HG03108 (cell line): ENCODE measurements at regions not wholly inside any gene's neighbourhood (a gene's known extent, or its start where the extent isn't known, plus 50 kb on each side); places are given as distances from the start of the nearest gene placed in this dataset.

Experiments used
- ATAC-seq: cut with Tn5 transposase; IDR thresholded peaks from one replicate; pipeline ENCODE4 v1.9.1; 2021; ENCODE audit warnings: moderate library complexity; ENCODE audit not compliant: unreplicated experiment

DNA sequence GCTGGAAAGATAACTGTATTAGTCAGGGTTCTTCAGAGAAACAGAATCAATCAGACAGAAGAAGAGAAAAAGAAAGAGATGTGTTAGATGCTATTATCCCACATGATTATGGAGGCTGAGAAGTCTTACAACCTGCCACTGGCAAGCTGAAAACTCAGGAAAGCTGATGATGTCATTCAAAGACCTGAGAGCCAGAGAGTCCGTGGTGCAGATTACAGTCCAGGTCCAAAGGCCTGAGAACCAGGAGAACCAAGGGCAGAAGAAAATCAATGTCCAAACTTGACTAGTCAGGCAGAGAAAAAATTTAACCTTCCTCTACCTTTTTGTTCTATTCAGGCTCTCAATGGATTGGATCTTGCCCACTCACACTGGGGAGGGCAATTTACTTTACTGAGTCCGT is 172.5 kb downstream of the QDPR start:
- no peak for ATAC-seq

DNA sequence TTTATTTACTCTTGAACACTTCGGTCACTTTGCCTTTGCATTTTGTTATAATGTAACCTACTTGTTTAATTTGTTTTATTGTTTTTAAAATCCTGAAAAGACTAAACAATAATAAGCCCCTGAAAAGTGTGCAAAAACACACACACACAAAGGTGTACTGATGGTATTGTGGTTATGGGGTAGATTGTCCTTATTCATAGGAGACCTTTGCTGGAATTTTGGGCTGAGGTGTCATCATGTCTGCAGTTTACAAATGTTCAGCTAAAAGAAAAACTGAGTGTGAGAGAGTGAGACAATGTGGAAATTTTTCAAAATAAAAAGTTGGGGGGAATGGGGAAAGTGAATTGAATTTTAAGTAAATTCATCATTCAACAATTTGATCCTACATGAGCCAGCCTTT is 174.9 kb downstream of the QDPR start:
- ATAC-seq, result peak; percentile 8

DNA sequence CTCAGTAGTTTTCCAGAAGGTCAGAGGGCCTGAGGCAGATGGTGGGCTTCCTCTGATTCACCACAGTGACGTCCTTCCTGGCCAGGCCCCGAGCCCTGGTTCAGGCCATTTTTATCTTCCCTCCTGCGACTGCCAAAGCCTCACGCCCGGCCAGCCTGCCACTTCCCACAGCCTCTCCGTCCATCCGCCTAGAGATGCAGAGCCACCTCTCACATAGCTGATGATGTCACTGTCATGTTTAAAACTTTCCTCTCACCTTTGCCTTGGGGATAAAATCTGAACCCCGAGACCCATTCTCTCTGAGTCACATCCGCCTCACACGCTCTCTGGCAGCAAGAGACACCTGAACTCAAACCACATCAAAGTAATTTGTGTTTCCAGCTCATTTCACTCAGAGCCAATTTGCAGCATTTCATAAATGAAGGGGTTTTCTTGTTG is 175.3 kb downstream of the QDPR start:
- peak; percentile 87 for ATAC-seq

DNA sequence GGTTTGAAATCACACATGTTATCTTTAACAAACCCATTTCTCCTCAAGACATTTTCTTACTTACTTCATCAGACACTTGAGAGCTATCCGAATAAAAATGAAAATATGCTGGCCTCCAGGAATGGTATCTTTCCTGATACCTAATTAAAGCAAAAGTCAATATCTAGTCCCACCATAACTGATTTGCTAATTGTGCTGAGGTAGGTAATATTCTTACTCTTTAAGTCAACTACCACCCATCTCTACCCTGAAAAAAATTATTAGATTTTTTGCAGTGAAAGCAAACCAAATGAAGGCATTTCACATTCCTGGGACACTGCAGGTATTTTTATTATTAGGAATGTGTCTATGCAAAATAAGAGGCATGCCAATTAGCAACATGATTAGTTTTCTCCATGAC is 175.8 kb downstream of the QDPR start:
- no peak for ATAC-seq

DNA sequence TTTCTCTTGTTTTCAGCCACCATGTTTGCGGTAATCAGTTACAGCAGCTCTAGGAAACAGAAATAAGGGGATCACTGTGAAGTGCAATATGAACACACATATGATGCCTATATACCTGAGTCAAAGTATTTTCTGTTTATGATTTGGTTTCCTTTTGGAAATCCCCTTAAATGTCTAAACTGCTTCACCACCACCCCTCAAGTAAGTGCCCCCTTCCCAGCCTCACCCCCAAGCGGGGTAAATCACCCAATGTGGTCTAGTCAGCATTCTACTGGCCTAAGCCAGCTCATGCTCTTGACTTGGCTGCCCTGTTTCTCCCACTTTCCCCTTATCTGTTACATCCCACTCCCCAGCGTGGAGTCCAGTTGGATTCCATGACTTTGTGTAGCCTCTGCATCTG is 176.5 kb downstream of the QDPR start:
- ATAC-seq, result no peak

GRCh38 chr4:17332478-17332877 is 179.4 kb downstream of the QDPR start:
- ATAC-seq, result no peak

DNA sequence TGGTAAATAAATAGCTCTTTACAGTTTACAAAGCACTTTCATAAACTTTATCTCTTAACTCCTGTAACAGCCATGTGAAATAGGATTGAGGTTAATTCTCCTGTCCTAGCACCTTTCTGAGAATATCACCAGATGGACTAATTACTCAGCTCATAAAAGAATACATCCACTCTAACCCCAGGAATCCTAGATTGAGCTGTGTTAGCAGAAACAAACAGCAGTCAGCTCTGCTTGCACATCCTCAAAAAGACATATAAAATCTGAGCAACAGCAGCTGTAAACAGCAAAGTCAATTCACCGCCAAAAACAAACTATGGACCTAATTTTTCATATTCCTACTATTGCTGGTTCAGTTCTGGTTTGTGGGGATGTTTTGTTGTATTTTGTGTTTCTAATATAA is 182.8 kb downstream of the QDPR start:
- no peak for ATAC-seq

GRCh38 chr4:17328141-17328815 is 183.6 kb downstream of the QDPR start:
- no peak for ATAC-seq

- ATAC-seq, result no peak
Observed at GRCh38 chr4:17327591-17327990, 184.3 kb downstream of the QDPR start.

- ATAC-seq, result no peak
Observed at GRCh38 chr4:17326756-17327155, 185.1 kb downstream of the QDPR start.

DNA sequence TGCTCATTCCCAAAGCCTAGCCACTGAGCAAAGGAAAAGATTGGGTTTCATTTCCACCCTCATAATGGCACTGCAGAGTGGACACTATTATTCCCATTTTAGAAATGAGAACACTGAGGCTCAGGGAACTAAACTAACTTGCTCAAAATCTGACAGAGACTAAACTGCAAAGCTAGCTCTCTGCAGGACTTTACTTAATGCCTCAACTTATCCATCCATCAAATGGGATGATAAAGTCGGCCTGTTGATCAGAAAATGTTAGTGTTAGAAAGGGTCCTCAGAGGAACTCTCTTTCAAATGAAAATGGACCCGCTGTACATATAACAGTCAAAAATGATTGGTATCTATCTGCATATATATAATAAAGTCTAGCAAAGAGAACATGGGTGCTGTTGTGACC is 186.8 kb downstream of the QDPR start:
- no peak for ATAC-seq

DNA sequence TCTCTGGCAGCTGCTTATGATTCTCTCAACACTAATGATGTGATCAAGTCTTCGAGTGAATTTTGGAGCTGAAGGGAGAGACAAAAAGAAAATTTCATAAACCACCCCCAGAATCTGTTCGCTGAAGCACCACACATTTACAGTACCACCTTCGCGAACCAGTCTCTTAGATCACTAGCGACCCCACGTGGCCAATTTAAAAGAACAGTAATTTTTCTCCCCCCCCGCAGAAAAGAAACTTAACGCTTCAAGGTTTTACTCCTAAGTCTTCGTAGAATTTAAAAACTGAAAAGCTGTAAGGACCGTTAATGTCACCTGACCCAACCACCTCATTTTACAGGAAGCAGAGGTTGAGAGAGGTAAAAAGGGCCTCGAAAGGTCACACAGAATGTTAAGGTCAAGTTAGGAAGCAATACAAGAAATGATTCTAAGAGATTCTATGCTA is 187.5 kb downstream of the QDPR start:
- ATAC-seq, result no peak

GRCh38 chr4:17323554-17324385 is 188.1 kb downstream of the QDPR start:
- no peak for ATAC-seq

DNA sequence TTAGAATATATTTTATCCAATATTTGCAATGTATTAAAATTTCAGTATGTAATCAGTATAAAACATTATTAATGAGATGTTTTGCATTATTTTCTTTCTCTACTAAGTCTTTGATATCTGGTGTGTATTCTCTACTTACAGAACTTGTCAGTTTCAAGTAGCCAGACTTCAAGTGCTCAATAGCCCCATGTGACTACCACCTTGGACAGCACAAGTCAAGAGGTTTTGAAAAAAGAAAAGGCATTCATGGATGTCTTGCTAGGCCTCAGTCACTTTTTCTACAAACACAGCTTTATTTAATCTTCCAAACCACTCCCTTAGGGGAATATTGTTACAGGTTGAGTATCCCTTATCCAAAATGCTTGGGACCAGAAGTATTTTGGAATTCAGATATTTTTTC is 189.4 kb downstream of the QDPR start:
- no peak for ATAC-seq

DNA sequence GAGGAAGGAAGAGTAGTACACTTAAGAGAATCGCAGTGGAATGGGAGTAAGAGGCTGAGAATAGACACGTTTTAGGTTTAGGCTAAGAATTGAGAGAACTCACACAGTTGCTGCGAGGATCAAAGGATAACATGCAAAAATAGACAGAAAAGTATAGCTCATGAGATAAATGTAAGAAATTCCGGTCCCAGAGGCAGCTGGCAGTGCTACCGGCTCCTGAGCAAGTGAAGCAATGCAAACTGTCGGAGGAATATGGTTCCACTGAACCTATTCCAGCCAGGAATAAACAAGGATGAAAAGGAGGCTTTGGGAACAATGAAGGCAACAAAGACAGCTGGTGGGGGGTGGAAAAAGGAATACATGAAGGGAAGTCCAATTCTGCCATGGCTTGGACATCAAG is 191.8 kb downstream of the QDPR start:
- ATAC-seq, result no peak

- no peak for ATAC-seq
Observed at GRCh38 chr4:17317526-17317925, 194.4 kb downstream of the QDPR start.

- no peak for ATAC-seq
Observed at GRCh38 chr4:17316566-17316965, 195.3 kb downstream of the QDPR start.

GRCh38 chr4:17315459-17315858 is 196.4 kb downstream of the QDPR start:
- ATAC-seq, result no peak

GRCh38 chr4:17313194-17313593 is 198.7 kb downstream of the QDPR start:
- no peak for ATAC-seq

GRCh38 chr4:17310269-17310652 is 201.6 kb downstream of the QDPR start:
- no peak for ATAC-seq

GRCh38 chr4:17309567-17310268 is 202.2 kb downstream of the QDPR start:
- no peak for ATAC-seq

GRCh38 chr4:17301869-17302268 is 210.0 kb downstream of the QDPR start:
- no peak for ATAC-seq
